ENCODE measurements at regions not wholly inside any gene's neighbourhood (a gene's known extent, or its start where the extent isn't known, plus 50 kb on each side); places are given as distances from the start of the nearest gene placed in this dataset.
"Not testable (repeated sequence)": the region's sequence is repeated elsewhere in the genome, so short reads cannot be mapped to it uniquely, and the experiment has no call there.

DNA sequence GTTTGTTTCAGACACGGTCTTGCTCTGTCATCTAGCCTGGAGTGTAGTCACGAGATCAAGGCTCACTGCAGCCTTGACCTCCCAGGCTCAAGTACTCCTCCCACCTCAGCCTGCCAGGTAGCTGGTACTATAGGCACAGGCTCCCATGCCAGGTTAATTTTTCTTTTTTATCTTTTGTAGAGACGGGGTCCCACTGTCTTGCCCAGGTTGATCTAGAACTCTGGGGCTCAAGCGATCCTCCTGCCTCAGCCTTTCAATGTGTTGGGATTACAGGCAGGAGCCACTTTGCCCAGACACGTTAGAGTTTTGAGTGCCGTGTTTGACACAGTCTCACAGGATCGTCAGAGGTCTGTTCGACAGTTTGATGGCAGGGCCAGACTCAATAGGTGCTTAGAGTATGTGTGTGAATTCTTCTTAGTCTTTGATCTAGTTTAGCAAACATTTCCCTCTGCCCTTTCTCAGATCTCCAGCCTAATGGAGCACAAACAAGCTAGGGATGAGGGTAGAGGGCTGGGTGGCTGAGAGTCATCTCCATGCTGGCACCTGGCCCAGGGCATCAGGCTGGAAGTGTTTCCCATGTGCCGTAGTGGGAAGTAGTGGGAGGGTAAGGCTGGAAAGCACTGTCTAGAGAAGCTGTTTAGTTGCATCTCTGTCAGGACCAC, 66.1 kb upstream of the DLG1 start:
- Histone ChIP-seq H3K27me3 (ENCODE audit: control insufficient read depth, insufficient read depth, low read length) (no peaks in the 10 kb centered on the region), H3K4me3 (ENCODE audit: low read depth, low read length) (no peak overlapping the region), H3K36me3 (ENCODE audit: control insufficient read depth, insufficient read depth, low read length) (no peaks in the 10 kb centered on the region)
- FAIRE-seq (peak; percentile 40), DNase-seq (ENCODE audit: low read depth) (peak; percentile 70)
- TF ChIP-seq, protein P1, sequence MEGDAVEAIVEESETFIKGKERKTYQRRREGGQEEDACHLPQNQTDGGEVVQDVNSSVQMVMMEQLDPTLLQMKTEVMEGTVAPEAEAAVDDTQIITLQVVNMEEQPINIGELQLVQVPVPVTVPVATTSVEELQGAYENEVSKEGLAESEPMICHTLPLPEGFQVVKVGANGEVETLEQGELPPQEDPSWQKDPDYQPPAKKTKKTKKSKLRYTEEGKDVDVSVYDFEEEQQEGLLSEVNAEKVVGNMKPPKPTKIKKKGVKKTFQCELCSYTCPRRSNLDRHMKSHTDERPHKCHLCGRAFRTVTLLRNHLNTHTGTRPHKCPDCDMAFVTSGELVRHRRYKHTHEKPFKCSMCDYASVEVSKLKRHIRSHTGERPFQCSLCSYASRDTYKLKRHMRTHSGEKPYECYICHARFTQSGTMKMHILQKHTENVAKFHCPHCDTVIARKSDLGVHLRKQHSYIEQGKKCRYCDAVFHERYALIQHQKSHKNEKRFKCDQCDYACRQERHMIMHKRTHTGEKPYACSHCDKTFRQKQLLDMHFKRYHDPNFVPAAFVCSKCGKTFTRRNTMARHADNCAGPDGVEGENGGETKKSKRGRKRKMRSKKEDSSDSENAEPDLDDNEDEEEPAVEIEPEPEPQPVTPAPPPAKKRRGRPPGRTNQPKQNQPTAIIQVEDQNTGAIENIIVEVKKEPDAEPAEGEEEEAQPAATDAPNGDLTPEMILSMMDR (IDR thresholded peaks at IDR 0.05; ENCODE audit: insufficient read depth, low read length, severe bottlenecking), result no peak

DNA sequence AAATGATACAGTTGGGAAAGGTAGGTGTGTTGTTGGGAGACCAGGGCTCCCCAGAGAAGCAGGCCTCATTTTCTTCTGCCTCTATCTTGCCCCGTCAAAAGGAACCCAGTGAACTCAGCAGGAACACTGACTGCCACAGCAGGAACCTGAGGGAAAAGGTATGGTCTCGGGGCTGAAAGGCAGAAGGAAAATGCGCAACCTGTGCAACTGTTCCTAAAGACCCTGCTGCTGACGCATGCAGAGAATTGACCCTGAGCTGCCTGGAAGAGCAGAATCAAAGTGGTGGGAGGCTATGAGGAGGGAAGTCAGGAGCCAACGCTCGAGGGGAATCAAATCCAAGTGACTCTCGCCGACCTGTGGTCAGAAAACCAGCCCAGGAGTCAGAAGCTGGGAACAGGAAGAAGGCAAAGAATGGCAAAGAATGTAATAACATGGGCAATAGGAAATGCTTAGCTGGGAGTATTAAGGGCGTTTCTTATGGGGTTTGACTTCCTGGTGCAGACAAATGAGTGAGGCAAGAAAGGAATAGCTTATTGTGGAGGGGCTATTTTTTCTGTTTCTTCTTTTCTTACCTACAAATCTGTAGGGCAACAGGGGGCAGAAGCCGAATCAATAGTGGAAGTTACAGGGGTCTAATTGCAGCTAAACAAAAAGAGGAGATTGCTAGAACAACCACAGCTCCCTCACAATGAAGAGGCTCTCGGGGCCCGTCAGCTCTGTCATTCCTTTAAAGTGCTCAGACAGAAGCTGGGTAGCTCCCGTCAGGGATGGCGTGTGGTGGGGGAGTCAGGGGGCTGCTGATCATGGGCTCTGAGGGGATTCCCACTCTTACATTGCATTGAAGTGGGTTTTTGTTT, 65.4 kb upstream of the DLG1 start:
- no peak for DNase-seq (ENCODE audit: low read depth)
- FAIRE-seq, result no peak
- TF ChIP-seq, protein P1 (IDR thresholded peaks at IDR 0.05; ENCODE audit: insufficient read depth, low read length, severe bottlenecking), result no peak

DNA sequence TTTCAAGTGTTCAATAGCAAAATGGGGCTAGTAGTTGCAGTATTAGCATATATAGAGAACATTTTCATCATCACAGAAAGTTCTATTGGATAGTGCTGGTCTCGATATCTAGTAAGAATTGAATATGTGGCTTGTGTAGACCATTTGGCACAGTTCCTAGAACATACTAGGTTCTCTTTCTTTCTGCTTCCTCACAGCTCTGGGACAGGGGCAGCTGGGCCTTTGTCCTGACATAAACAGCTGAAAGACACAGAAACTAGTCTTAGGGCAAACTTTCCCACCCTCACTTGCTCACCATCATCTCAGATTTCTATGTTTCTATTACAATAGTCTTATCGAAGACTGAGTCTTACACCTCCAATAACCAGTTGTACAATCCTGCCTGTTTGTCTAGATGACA, 63.7 kb upstream of the DLG1 start:
- FAIRE-seq, result no peak
- no peak for DNase-seq (ENCODE audit: low read depth)
- H3K27me3 ChIP-seq (ENCODE audit: control insufficient read depth, insufficient read depth, low read length), result no peaks in the 10 kb centered on the region
- TF ChIP-seq, protein P1 (IDR thresholded peaks at IDR 0.05; ENCODE audit: insufficient read depth, low read length, severe bottlenecking), result no peak
- H3K36me3 ChIP-seq (ENCODE audit: control insufficient read depth, insufficient read depth, low read length), result no peaks in the 10 kb centered on the region
- H3K4me3 ChIP-seq (ENCODE audit: low read depth, low read length), result no peak overlapping the region

More for the DNA sequence above, 65.4 kb upstream of the DLG1 start:
- Histone ChIP-seq H3K36me3 (ENCODE audit: control insufficient read depth, insufficient read depth, low read length) (no peaks in the 10 kb centered on the region), H3K27me3 (ENCODE audit: control insufficient read depth, insufficient read depth, low read length) (no peaks in the 10 kb centered on the region), H3K4me3 (ENCODE audit: low read depth, low read length) (no peak overlapping the region)

DNA sequence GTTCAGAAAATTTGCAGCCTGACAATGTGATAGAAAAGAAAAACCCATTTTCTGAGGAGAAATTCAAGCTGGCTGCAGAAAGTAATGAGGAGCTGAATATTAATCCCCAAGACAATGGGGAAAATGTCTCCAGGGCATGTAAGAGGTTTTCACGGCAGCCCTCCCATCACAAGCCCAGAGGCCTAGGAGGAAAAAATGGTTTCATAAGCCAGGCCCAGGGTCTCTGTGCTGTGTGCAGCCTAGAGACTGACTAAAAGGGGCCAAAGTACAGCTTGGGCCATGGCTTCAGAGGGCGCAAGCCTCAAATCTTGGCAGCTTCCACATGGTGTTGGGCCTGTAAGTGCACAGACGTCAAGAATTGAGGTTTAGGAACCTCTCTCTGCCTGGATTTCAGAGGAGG, 61.7 kb upstream of the DLG1 start:
- H3K27me3 ChIP-seq (ENCODE audit: control insufficient read depth, insufficient read depth, low read length); DNase-seq (ENCODE audit: low read depth); FAIRE-seq; H3K36me3 ChIP-seq (ENCODE audit: control insufficient read depth, insufficient read depth, low read length); H3K4me3 ChIP-seq (ENCODE audit: low read depth, low read length): not testable (repeated sequence)

DNA sequence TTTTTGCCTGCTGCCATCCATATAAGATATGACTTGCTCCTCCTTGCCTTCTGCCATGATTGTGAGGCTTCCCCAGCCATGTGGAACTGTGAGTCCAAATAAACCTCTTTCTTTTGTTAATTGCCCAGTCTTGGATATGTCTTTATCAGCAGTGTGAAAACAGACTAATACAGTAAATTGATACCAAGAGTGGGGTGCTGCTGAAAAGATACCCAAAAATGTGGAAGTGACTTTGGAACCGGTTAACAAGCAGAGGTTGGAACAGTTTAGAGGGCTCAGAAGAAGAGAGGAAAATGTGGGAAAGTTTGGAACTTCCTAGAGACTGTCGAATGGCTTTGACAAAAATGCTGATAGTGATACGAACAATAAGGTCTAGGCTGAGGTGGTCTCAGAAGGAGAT, 61.1 kb upstream of the DLG1 start:
- FAIRE-seq, result not testable (repeated sequence)

DNA sequence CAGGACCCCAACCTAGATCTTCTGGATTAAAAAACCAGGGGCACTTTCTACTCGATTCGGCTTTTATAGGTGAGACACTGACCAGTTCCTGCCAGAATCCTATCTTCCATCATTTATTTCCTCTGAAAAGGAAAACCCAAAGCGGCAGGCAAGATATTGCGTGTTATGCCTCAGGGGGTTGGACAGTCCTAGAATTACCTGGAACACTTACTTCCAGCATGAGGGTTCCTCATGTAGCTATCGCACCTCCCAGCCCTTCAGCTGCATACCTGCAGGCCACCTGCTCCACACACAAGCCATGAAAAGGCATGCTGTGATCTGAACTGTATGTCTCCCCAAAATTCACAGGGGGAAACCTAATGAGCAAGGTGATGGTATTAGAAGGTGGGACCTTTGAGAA, 58.3 kb upstream of the DLG1 start:
- DNase-seq (ENCODE audit: low read depth), result no peak
- Histone ChIP-seq H3K36me3 (ENCODE audit: control insufficient read depth, insufficient read depth, low read length) (no peaks in the 10 kb centered on the region), H3K27me3 (ENCODE audit: control insufficient read depth, insufficient read depth, low read length) (no peaks in the 10 kb centered on the region), H3K4me3 (ENCODE audit: low read depth, low read length) (no peak overlapping the region)
- FAIRE-seq, result no peak
- TF ChIP-seq, protein P1 (IDR thresholded peaks at IDR 0.05; ENCODE audit: insufficient read depth, low read length, severe bottlenecking), result no peak

More for the DNA sequence above, 61.1 kb upstream of the DLG1 start:
- not testable (repeated sequence) for H3K27me3 ChIP-seq (ENCODE audit: control insufficient read depth, insufficient read depth, low read length); H3K36me3 ChIP-seq (ENCODE audit: control insufficient read depth, insufficient read depth, low read length); H3K4me3 ChIP-seq (ENCODE audit: low read depth, low read length); DNase-seq (ENCODE audit: low read depth)

Data from bronchial epithelial cell (primary cell).